ENCODE measurements at regions not wholly inside any gene's neighbourhood (a gene's known extent, or its start where the extent isn't known, plus 50 kb on each side); places are given as distances from the start of the nearest gene placed in this dataset.

DNA sequence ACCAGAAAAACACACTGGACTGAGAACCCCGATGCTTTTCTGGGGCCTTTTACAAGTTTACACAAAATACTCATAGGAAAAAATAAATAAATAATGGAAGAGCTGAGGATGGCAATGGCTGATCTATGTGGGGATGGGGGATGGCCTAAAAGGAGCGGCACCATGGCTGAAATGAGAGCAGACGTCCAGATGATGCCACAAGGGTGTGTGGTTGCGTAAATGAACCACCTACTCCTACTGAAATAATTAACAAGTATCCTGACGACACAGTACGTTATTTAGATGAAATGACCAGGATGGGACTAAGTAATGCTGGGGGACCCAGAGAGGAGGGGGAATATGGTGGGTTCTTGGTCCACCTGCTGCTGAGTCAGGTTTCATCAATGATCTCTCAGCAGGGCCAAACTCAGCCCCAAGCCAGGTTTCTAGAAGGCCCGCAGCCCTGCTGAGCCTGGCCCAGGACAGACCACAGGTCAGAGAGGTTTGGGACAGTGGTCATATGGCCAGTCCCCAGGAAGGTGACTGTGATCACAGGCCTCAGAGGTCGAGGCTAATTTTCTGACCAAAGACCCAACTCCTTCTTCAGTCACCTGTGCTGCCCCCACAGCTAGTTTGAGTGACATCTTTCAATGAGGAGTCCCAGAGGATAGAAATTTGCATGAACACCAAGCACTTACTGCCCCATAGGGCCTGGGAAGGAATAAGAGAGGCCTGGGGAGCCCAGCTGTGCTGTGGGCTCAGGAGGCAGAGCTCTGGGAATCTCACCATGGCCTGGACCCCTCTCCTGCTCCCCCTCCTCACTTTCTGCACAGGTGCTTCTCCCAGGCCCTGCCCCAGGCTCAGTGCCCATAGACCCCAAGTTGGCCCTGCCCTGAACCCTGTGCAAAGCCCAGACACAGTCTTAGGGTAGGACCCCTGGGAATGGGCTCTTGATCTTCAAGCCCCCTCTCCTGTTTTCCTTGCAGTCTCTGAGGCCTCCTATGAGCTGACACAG, 76.3 kb upstream of the IGLL5 start:
- DNase-seq, result no peak

DNA sequence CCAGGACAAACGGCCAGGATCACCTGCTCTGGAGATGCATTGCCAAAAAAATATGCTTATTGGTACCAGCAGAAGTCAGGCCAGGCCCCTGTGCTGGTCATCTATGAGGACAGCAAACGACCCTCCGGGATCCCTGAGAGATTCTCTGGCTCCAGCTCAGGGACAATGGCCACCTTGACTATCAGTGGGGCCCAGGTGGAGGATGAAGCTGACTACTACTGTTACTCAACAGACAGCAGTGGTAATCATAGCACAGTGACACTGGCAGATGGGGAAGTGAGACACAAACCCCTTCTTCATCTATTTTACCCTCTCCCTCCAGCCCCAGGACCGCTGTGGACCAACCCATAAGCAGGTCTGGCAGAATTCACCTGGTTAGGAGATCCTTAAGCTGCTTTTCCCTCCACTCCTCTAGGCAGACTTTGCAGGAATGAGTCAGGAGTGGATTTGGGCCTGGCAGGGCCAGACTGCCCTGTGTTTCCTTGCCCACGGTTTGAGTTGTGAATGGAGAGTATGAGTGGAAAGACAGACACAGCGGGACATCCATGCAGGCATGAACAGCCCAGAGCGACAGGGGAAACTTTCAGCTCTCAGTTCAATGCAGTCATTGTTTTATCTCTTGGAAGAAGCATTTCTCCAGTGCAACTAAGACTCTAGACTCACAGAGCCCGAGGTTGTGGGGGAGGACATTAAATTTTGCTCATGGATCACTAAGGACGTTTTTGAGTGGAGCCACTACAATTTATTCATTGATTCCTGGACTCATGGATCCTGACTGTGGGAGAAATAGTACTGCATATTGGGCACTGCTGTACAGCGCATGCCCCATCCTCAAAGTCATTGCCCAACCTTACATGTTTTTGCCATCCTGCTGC, 75.3 kb upstream of the IGLL5 start:
- no peak for DNase-seq

DNA sequence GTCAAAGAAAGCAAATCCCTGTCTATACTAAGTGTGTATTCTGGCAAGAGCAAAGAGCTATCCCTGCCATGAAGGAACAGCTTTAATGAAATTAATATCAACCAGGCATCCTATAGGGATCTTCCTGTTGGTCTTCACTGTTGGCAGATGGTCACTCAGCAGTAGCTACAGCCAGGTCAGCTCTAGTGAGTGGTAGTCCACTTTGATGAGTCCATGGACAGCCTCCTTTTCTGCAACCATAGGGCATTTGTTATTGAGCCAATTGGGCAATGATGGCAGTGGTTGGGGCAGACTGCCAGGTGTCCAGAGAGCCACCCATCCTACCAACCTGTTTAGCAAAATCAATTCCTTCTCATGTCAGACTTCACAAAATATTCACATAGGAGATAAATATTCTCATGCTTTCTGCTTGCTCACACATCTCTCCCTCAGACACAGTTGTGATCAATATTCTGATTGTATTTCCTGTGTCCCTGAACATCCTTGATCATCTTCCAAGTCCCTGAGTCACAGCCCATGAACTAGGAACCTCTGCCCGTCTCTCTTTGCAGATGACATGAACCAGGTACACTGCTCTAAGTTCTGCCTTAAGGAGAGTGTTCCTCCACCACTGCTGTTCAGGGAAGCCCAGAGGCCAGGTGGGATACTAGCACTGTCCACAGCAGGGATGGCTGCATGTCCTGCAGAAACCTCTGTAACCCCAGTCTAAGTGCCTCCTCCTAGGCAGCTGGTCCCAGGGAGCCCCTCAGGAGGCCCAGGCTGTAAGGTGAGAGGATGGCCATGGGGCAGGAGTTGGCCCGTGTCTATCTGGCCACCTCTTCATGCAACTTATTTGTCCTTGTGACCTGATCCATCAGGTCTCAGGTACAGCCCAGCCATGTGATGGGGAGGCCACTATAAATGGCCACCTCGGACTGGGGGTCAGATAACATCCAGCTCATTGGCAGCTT, 74.2 kb upstream of the IGLL5 start:
- no peak for DNase-seq

DNA sequence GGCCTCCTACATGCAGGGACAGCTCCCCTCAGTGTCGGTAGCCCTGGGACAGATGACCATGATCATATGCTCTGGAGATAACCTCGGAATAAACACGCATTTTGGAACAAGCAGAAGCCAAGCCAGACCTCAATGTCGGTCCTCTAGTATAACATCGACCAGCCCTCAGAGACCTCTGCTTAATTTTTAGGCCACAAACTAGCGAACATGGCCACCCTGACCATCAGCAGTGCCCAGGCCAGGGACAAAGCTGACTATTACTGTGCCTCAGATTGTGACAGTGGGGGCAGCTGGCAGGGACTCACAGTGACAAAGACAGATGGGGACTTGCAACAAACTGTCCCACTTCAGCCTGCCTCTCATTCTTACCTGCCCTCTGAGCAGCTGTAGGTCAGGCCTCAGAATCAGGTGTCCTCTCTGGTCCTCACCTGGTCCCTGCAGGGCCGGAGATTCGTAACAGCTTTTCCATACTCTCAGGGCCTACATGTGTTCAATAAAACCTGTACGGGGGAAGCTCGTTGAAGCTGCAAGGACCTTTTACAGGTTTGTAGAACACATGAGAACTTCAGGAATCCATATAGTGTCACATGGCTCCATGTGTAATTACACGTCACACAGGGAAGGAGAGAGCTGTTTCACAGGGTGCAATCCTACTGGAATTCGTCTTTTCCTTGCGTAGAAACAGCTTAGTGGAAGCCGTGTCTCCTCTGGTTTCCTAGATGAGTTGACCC, 72.8 kb upstream of the IGLL5 start:
- DNase-seq, result no peak

DNA sequence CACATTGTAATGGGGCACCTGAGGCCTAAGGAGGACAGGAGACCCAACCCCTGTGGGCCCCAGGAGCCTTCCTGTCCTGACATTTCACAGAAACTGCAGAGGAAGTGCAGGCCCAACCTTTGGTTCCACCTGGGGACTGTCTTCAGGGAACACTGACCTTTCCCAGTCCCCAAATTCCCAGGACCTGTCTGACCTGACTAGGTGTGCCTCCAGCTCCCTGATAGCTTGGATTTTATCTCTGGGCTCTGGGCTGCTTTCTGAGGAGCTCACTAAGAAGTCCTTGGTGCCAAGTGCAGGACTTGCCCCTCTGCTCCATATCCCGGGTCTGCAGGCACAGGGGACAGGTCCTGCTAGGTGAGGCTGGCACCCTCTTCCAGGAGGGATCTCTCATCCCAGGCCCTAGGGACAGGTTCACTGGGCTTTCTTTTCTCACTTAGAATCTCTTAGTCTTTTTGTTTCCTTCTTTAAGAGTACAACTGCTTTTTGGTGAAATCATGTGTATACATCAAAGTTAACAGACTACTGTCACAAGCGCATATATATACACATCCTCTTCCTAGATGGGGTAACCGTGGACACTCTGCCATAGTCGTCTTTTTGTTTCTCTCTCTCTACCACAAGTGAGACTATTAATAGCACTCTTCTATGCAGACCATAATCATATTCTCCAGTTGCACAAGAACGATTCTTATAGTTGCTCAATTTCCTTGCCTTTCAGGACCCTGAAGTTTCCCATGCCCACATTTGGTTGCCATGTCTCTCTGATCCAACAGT, 72.0 kb upstream of the IGLL5 start:
- DNase-seq, result peak in 2 of 6 experiments; percentile 12 to 21

DNA sequence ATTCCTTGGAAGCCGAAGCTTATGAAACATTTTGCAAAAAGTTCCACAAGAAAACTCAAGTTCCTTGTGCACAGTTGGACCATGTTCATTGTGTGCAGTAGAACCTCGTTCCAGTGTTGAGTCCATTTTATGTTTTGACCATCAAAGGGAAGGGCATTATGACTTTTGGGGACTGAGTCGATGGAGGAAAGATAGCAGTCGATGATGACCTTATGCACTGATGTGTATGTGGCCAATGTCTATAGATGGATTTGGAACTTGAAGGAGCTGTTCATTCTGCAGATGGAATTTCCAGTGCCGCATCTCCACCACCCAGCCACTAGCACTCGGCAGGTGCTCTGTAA, 71.5 kb upstream of the IGLL5 start:
- DNase-seq, result no peak

DNA sequence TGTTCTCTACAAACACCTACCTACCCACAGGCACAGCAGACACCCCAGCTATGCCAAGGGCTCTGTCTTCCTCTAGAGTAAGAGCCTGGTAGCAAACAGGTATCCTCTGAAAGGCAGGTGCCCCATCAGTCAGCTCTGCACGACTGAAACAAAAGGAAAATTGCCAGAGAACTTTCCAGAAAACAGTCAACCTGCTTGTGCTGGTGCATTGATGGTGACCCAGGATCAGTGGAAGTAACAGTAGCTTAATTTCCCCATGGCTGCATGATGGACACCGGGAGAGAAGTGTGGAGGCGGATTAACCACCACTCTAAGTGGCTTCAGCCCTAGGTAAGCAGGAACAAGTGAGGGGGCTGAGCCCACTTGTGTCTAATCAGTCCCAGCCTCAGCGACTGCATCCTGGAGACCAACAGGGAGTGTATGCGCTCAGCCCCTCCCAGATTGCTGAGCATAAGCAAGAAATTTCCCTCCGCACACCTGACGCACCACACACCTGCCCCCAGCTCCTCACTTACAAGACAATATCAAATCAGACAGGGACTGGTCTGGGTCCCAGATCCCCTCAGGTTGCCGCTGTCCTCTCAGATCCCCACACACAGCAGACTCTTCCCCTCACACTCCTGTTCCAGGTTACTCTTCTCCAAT, 70.7 kb upstream of the IGLL5 start:
- DNase-seq, result peak in 2 of 6 experiments; percentile 8 to 18

DNA sequence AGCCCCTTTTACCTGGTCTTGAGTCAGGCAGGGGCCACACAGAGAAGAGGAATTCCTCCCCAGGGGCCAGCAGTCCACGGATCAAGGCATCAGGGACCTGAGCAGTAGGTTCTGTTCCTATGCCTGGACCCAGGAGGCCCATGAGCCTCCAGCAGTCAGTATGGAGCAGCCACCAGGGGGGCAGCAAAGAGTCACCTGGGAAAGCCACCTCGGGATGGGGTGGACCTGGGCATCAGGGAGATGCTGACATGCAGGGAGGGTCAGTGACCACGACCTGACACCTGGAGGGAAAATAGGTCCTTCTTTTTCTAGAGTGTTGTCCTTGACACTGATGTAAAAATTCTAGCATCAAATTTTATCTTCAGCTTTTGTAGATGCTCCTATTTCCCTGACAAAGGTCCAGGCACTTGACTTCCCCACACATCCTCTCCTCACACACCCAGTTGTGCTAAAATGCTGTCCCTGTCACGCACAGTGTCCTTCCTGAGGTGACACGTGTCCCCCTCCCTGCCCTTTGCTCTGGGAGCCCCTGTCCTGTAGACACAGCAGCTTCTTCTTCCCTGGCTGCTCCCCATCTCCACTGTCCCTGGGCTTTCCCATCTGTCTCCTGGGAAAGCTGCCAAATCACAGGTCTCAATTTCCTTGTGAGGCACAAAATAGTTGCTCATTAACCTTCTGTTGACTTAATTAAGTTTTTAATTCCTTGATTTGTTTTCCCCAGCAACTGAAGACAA, 70.0 kb upstream of the IGLL5 start:
- no peak for DNase-seq

DNA sequence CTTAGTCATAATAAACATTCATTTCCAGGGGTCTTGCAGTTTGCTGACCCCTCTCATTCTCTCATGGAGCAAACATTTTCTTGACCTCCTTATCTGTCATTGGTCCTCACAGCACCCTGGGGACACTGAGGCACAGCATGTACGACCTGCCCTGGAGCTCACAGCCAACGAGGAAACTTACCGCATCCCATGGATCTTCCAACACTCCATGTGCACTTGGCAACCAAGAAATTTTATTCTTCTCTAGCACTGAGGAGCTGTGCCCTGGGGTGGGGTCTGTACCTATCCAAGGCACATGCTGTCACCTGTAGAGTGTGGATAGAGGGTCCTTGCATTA, 69.4 kb upstream of the IGLL5 start:
- DNase-seq, result no peak

DNA sequence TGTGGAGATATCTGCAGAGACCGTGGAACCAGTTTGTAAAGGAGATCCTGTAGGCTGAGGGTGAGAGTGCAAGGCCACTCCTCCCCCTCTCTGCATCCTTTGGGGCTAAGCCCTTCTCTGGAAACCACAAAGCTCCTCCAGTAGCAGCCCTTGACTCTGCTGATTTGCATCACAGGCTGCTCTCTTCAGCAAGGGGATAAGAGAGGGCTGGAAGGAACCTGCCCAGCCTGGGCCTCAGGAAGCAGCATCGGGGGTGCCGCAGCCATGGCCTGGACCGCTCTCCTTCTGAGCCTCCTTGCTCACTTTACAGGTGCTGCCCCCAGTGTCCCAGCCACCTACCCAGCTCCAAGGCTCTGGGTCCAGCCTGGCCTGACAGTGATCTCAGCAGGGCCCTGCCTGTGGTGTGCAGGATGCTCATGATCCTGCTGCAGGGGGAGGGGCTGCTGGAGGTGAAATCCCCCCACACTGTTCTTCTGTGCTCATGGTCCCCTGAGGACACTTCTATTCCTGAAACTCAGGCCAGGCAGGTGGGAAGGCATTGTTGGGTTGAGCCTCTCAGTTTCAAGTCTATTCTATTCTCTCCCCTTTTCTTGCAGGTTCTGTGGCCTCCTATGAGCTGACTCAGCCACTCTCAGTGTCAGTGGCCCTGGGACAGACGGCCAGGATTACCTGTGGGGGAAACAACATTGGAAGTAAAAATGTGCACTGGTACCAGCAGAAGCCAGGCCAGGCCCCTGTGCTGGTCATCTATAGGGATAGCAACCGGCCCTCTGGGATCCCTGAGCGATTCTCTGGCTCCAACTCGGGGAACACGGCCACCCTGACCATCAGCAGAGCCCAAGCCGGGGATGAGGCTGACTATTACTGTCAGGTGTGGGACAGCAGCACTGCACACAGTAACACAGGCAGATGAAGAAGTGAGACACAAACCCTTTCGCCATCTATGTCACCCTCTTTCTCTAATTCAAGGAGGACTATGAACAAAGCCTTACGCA, 68.5 kb upstream of the IGLL5 start:
- peak in 3 of 6 experiments; percentile 14 to 48 (median 35) for DNase-seq

DNA sequence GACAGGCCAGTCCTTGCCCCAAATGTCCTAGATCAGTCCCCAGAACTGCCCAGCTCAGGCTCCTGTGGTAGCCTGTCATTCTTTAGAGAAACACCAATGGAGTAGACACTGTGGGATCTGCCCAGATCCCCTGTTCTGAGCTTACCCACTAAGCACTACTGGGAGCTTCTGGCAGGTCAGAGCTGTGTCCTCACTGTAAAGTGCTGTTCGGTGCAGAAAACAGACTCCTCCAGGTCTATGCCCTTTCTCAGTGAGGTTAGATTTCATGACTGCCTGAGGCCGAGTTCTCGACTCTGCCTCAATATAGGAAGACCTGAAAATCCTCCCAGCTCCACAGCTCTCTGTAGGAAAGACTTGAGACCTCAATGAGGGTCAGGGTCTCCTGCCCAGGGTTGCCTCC, 67.5 kb upstream of the IGLL5 start:
- no peak for DNase-seq

DNA sequence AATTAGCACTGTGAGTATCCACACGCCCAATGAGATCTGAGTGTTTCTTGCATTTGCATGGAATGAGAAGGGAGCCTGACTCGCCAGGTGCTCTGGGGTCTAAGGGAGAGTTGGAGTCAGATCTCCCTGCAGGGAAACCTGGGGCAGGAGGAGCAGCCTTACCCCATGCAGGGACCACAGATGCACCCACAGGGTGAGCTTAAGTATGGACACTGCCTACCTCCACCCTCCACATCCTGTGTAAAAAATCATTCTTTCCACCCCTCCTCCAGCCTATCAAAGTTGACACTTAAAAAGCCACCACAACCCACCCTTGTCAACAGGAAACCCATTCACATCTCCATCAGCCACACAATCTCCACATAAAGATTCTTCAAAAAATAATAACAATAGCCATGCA, 67.0 kb upstream of the IGLL5 start:
- peak in 3 of 6 experiments; percentile 64 to 75 (median 71) for DNase-seq

DNA sequence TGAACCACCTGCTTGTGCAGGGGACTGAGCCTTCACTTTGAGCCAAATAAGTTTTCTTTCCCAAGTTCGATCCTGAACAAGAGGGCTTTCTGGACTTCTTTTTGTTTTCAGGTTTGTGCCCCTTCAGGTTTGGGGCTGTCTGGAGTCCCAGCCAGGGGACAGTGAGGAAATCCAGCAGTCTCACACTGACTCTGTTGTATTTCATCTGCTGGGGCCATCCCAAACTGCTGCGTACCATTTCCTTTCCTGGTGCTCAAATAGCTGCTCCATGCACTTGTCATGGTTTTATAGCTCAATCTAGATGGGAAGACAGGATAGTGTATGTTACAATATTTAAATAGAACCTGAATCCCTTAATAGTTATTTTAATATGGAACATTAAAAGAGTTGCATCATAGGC, 66.3 kb upstream of the IGLL5 start:
- DNase-seq, result no peak

DNA sequence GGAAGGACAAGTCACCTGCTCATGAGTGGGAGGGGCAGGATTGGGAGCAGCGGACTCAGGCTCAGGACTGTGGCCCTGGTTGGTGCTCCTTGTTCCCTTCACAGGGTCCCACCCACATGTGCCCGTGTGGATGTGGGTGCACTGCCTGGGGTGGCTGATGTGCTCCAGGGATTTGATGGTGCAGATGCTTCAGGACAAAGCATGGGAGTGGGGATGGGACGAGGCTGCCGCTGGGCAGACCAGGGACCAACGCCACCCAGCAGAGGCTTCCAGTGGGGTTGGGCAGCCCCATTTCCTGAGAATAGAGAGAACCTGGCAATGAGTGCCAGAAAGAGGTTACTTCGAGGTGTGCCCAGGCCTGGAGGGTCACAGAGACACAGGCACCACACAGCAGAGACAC, 65.5 kb upstream of the IGLL5 start:
- no peak for DNase-seq

DNA sequence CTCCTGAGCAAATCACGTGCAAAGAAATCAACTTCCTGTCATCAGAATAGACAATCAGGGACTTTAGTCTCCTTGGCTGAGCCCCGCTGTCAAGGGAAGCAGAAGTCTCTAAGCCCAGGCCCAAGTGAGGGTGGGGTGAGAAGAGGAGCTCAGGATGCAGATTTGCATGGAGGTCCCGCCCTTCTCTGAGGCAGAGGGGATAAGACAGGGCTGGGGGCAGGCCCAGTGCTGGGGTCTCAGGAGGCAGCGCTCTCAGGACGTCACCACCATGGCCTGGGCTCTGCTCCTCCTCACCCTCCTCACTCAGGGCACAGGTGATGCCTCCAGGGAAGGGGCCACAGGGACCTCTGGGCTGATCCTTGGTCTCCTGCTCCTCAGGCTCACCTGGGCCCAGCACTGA, 65.1 kb upstream of the IGLL5 start:
- peak in 3 of 6 experiments; percentile 17 to 23 (median 22) for DNase-seq

DNA sequence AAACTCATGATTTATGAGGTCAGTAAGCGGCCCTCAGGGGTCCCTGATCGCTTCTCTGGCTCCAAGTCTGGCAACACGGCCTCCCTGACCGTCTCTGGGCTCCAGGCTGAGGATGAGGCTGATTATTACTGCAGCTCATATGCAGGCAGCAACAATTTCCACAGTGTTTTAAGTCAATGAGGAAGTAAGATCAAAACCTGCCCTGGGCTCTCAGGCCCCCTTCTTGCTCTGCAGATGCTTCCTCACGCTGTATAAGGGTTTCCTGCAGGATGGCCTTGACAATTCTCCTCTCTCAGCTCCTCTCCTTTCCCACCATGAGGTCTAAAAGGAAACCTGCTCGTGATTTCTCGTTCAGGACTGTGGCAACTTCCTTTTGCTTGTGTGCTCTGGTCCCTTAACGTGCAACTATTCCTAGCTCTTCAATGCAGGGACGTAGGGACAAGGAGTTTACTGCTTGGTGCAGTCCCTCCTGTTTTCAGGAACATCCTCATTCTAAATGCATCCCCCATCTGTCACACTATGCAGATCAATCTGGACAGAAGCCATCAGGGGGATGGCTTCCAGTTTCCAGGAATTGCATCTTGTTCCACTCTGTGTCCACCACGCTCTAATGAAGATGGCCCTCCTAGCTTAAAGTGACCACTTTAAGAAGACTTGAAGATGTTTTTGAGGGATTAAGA, 64.3 kb upstream of the IGLL5 start:
- peak in 1 of 6 experiments; percentile 7 for DNase-seq

DNA sequence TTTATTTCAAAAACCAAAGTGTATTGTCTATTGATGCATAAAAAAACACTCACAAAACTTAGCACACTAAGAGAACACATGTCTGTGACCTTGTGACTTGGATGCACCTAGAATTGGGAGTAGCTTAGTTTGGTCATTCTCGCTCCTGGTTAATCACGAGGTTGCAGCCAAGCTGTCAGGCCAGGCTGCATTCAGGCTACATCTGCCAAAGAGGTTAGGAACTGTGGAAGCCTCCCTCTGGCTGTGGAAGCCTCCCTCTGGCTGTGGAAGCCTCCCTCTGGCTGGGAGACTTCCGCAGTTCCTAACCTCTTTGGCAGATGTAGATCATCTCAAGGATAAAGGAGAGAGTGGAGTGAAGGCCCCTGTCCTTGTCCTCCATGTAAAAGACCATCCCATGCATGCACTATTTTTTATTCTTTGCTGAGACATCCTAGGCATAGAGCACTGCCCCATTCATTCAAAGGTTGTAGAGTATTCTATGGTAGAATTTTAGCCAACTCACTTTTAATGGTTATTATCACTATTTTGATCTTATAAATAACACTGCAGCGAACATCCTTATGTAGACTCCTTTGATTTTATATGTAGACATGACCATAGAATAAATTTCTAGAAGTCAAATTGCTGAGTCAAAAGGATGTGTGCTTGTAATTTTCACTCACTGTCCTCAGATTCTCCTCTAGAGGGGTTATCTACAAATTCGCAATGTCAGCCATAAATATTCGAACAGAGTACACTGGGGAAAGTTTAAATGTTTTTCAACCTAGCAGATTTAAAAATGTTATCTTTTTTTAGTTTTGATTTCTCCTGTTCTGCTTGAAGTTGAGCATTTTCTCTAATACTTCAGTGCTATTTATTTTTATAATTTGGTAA, 63.0 kb upstream of the IGLL5 start:
- DNase-seq, result no peak

Data from stimulated activated naive CD4-positive, alpha-beta T cell (primary cell).